ENCODE measurements at regions not wholly inside any gene's neighbourhood (a gene's known extent, or its start where the extent isn't known, plus 50 kb on each side); places are given as distances from the start of the nearest gene placed in this dataset.

DNA sequence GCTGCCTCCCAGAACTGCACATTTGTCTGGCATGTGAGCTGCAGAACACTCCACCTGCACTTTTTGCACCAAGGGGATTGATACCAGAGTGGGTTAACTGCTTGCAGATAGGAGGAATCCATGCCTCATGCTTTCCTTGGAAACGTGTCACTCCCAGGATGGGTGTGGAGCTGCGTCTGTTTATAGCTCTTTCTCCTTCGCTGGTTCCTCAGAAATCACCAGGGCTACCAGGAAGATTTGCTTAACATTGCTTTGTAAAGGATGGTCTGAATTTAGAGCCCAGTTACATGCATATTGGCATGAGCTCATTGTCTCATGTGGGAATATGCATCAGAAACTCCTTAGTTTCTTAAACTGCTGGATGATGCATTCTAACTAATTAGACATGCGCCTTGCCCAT is 234.6 kb downstream of the GADD45G start (continued):
- TF ChIP-seq, protein P1, sequence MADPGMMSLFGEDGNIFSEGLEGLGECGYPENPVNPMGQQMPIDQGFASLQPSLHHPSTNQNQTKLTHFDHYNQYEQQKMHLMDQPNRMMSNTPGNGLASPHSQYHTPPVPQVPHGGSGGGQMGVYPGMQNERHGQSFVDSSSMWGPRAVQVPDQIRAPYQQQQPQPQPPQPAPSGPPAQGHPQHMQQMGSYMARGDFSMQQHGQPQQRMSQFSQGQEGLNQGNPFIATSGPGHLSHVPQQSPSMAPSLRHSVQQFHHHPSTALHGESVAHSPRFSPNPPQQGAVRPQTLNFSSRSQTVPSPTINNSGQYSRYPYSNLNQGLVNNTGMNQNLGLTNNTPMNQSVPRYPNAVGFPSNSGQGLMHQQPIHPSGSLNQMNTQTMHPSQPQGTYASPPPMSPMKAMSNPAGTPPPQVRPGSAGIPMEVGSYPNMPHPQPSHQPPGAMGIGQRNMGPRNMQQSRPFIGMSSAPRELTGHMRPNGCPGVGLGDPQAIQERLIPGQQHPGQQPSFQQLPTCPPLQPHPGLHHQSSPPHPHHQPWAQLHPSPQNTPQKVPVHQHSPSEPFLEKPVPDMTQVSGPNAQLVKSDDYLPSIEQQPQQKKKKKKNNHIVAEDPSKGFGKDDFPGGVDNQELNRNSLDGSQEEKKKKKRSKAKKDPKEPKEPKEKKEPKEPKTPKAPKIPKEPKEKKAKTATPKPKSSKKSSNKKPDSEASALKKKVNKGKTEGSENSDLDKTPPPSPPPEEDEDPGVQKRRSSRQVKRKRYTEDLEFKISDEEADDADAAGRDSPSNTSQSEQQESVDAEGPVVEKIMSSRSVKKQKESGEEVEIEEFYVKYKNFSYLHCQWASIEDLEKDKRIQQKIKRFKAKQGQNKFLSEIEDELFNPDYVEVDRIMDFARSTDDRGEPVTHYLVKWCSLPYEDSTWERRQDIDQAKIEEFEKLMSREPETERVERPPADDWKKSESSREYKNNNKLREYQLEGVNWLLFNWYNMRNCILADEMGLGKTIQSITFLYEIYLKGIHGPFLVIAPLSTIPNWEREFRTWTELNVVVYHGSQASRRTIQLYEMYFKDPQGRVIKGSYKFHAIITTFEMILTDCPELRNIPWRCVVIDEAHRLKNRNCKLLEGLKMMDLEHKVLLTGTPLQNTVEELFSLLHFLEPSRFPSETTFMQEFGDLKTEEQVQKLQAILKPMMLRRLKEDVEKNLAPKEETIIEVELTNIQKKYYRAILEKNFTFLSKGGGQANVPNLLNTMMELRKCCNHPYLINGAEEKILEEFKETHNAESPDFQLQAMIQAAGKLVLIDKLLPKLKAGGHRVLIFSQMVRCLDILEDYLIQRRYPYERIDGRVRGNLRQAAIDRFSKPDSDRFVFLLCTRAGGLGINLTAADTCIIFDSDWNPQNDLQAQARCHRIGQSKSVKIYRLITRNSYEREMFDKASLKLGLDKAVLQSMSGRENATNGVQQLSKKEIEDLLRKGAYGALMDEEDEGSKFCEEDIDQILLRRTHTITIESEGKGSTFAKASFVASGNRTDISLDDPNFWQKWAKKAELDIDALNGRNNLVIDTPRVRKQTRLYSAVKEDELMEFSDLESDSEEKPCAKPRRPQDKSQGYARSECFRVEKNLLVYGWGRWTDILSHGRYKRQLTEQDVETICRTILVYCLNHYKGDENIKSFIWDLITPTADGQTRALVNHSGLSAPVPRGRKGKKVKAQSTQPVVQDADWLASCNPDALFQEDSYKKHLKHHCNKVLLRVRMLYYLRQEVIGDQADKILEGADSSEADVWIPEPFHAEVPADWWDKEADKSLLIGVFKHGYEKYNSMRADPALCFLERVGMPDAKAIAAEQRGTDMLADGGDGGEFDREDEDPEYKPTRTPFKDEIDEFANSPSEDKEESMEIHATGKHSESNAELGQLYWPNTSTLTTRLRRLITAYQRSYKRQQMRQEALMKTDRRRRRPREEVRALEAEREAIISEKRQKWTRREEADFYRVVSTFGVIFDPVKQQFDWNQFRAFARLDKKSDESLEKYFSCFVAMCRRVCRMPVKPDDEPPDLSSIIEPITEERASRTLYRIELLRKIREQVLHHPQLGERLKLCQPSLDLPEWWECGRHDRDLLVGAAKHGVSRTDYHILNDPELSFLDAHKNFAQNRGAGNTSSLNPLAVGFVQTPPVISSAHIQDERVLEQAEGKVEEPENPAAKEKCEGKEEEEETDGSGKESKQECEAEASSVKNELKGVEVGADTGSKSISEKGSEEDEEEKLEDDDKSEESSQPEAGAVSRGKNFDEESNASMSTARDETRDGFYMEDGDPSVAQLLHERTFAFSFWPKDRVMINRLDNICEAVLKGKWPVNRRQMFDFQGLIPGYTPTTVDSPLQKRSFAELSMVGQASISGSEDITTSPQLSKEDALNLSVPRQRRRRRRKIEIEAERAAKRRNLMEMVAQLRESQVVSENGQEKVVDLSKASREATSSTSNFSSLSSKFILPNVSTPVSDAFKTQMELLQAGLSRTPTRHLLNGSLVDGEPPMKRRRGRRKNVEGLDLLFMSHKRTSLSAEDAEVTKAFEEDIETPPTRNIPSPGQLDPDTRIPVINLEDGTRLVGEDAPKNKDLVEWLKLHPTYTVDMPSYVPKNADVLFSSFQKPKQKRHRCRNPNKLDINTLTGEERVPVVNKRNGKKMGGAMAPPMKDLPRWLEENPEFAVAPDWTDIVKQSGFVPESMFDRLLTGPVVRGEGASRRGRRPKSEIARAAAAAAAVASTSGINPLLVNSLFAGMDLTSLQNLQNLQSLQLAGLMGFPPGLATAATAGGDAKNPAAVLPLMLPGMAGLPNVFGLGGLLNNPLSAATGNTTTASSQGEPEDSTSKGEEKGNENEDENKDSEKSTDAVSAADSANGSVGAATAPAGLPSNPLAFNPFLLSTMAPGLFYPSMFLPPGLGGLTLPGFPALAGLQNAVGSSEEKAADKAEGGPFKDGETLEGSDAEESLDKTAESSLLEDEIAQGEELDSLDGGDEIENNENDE (IDR thresholded peaks at IDR 0.05; ENCODE audit: insufficient replicate concordance, low read length) = no peak
- TF ChIP-seq SIRT6 (IDR thresholded peaks at IDR 0.05; ENCODE audit: low read length) (no peak), CBX8 (IDR thresholded peaks at IDR 0.05; ENCODE audit: borderline replicate concordance, low read depth, low read length) (no peak), CEBPB (IDR thresholded peaks at IDR 0.05; ENCODE audit: low read depth, low read length) (no peak), SIN3A (conservative IDR thresholded peaks at IDR 0.05 in 1 of 2, IDR thresholded peaks at IDR 0.05 in 1 of 2; ENCODE audit: low read depth in 1 of 2, low read length in 2 of 2) (no peak), TBP (IDR thresholded peaks at IDR 0.05; ENCODE audit: low read depth, low read length) (no peak), RFX5 (IDR thresholded peaks at IDR 0.05; ENCODE audit: borderline replicate concordance, low read depth, low read length) (no peak), HDAC2 (IDR thresholded peaks at IDR 0.05; ENCODE audit: borderline replicate concordance in 1 of 2, low read depth in 2 of 2, low read length in 2 of 2) (no peak), JUND (IDR thresholded peaks at IDR 0.05; ENCODE audit: low read length) (no peak), HDAC6 (IDR thresholded peaks at IDR 0.05; ENCODE audit: low read depth, low read length) (no peak)
- TF ChIP-seq, protein P2, sequence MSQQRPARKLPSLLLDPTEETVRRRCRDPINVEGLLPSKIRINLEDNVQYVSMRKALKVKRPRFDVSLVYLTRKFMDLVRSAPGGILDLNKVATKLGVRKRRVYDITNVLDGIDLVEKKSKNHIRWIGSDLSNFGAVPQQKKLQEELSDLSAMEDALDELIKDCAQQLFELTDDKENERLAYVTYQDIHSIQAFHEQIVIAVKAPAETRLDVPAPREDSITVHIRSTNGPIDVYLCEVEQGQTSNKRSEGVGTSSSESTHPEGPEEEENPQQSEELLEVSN (IDR thresholded peaks at IDR 0.05) = no peak

All from H1 (cell line).